HG03457 (cell line): ENCODE measurements at regions not wholly inside any gene's neighbourhood (a gene's known extent, or its start where the extent isn't known, plus 50 kb on each side); places are given as distances from the start of the nearest gene placed in this dataset.

Source experiments
- ATAC-seq: cut with Tn5 transposase; IDR thresholded peaks from one replicate; pipeline ENCODE4 v1.9.1; 2021; ENCODE audit warnings: moderate number of reproducible peaks; ENCODE audit not compliant: unreplicated experiment

DNA sequence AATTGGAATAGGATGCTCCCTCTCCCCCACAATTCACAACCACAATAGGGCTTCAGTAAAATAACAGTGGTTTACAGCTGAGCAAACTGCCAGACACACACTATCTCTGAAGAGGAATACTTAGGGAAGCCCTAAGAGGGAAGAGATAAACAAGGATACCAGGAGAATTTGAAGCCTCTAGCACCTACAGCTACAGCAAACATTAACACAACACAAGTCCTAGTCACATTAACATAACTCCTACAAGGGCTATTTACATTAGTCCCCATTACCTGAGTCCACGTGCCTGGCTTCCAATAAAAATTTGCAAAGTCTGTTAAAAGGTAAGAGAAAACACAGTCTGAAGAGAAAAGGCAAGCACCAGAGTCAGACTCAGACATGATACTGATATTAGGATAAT lies 346.9 kb upstream of the CDIN1 start:
- no peak for ATAC-seq

DNA sequence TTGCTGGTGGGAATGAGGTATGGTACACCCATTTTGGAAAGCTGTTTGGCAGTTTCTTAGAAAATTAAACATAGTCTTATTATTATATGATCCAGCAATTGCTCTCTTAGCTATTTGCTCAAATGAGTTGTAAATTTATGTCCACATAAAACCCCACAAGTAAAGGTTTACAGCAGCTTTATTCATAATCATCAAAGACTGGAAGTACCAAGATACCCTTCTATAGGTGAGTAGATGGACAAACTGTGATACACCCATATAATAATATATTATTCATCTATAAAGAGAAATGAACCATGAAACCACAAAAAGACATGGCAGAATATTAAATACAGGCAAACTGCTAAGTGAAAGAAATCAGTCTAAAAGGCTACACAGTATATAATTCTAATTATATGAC lies 344.7 kb upstream of the CDIN1 start:
- ATAC-seq: no peak

DNA sequence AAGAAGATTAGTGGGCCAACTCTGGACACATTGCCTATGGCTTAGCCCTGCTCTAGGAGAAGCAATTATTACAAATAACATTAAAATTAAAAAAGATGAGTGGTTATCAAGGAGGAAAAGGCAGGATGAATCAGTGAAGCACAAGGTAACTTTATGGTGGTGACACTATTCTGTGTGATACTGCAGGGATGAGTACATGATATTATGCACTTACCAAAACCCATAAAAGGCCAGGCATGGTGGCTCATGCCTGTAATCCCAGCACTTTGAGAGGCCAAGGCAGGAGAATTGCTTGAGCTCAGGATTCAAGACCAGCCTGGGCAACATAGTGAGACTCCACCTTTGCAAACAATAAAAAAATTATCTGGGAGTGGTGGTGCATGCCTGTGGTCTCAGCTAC lies 344.3 kb upstream of the CDIN1 start:
- ATAC-seq: no peak

DNA sequence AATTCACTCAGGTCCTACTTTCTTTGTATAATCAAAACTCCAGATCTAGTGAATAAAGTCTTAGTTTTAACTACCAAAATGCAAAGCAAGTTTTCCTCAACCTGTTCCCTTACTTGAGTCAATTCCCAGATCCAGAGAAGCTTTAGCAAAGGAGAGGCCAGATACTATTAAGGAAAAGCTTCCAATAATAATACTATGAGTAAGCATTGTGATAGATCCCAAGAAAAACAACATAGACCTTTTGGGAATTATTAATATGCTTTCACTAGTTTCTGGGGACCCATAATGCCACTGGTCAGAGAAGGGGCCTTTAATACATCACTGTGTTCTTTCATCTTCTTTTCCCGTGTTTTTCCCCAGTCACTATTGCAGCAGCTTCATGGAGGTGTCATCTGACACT lies 339.9 kb upstream of the CDIN1 start:
- ATAC-seq: no peak

DNA sequence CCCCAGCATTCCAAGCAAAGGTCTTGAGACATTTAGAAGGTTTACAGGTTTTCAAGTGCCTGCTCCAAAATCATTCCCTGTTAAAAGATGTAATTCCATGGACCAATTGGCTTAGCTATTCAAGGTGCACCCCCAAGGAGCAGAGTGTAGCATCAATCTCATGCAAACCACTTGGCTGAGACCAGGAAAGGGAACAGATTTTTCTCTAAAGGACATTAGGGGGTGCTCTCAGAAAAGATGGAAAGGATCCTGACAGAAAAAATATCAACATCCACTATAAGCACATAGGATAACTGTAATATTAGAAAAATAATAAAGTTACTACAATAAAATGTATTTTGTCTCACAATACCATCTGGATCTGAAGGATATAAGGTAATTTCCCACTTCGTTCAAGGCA lies 328.0 kb upstream of the CDIN1 start:
- ATAC-seq: no peak

DNA sequence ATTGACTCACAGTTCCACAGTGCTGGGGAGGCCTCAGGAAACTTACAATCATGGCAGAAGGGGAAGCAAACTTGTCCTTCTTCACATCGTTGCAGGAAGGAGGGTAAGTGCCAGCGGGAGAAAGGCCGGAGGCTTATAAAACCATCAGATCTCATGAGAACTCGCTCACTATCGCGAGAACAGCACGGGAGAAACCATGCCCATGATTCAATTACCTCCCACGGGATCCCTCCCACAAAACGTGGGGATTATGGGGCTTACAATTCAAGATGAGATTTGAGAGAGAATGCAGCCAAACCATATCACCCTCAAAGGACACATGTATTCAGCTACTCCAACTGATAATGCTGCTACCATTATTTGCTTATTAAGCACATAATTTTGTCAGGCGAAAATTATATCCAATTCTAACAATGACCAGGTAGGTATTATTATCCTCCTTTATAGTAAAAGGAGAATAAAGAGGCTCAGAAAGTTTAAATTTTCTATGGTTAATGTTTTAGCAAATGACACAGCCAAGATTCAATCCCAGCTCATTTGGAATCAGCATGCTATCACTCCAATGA lies 327.2 kb upstream of the CDIN1 start:
- no peak for ATAC-seq

DNA sequence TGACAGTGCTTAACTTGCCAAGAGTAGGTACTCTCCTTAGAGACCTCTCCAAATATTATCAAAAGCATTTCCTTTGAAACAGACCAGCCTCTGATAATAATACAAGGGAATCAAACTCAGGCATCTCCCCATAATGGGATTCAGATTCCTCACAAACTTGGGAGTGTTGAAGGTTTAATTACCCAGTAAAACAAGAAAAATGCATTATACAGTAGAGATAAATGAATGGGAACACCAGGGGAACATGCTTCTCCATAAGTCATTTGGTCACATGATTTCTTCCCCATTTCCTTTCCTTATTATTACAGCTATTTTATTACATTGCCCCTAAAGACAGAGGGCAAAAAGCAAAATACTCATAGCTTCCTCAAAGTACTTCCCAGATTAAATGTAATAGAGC lies 325.0 kb upstream of the CDIN1 start:
- ATAC-seq: no peak

DNA sequence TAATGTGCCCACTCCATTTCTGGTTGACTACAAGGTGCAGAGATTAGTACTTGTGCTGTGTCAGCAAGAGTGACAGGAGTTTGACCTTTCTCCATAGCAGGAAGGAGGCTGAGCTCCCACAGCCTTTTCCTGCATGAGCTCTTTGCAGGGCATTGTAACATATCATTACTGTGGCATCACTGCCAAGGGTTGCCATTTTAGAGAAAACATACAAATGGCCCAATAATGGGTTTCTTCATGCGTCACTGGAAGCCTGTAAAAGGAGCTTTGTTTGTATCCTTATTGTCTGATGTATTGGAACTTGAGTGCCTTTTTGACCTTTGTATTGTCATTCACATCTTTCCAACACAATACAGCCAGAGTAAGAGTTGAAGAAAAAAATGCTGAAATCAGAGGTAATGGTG lies 323.0 kb upstream of the CDIN1 start:
- ATAC-seq: no peak

DNA sequence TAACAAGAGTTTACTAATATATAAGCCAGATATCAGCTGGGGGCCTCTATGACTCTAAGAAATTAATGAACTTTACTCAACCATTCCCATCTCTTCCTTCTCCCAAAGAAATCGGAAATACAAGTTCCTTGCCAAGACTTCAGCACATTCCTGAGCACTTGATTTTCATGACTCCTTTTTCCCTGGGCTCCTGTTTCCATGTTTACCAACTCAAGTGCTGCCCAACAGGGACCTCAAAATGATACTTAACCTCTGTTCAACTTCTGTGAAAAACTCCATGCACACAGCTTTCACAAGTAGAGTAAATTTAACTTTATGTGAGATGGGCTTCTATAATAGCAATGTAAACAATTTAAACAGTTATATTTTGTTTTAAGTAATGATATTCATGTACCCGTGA lies 315.8 kb upstream of the CDIN1 start:
- no peak for ATAC-seq

DNA sequence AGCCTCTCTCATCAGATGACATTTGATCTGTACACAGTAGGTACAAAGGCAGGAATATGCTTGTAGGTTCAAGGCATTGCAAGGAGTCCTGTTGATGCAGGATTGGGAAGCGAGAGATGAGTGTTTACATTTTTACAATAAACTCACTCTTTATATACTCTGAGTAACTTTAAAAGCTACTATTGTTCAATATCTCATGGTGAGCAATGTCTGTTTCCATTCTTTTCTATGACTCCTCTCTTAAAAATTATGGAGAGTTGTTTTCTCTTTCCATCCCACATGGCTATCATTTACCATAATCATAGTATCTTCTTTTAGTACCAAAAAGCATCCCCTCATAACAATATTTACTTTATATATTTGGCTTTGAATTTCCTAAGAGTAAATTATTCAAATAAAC lies 314.0 kb upstream of the CDIN1 start:
- ATAC-seq: no peak

DNA sequence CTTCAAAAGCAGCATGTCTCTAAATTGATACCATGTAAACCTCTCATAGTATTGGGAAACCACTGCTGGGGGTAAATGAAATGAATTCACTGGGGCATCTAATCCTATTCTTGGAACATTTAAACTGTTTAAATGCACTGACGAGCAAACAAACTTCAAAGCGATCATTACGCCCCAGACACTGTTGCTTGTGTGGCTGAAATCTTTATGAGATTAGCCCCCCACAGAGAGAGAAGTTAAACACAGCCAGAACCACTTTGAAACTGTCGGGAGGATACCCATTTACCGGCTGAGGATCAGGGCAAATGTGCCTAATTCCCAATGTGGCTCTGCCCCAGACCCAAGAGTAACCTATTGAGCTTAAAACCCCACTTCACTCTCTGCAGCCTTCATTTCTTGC lies 308.4 kb upstream of the CDIN1 start:
- no peak for ATAC-seq

DNA sequence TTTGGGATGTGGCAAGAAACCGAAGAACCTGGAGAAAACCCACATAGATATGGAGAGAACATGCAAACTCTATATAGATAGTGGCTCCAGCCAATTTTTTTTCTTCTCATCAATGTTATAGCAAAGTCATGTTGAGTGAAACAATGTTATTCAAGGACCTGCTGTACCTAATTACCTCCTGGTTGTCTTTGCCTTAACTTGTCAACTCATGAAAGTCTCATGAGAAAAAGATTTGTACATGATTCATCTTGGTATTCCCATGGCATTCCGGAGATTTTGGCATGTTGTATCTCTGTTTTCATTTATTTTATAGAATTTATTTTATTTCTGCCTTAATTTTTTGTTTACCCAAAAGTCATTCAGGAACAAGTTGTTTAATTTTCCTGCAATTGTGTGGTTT lies 303.8 kb upstream of the CDIN1 start:
- no peak for ATAC-seq

DNA sequence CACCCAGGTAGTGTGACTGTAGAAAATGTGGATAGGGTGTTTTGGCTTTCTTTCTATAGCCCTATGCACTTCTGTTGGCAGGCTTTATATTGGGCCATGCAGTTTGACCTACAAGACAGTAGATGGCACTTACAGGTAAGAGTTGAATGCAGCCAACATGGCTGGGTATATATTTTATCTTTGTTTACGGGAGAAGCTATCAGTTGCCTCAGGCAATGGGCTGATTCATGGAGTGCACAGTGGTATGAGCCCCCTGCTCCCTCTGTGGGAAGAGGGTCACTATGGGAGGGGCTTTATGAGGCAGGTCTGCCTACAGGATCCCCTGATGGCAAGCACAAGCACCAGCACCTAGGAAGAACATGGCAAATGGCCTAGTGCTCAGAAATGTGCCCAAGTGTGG lies 301.2 kb upstream of the CDIN1 start:
- ATAC-seq: no peak

DNA sequence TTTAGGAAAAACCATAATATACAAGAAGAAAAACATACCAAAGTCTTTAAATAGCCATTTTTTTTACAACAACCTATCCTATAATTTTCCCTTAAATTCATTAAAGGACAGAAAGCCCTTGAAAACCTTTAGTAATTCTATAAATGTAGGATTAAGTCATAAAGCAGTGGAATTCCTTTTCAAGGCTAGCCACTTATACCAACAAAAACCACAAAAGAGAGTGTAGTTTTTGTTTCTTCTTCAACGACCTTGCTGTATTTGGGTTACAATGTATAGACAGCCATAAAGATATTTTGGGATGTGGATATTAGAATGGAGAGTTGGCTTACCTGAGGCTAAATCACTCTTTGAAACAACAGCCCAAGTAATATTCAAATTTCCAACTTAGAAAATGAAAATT lies 296.6 kb upstream of the CDIN1 start:
- ATAC-seq: no peak

DNA sequence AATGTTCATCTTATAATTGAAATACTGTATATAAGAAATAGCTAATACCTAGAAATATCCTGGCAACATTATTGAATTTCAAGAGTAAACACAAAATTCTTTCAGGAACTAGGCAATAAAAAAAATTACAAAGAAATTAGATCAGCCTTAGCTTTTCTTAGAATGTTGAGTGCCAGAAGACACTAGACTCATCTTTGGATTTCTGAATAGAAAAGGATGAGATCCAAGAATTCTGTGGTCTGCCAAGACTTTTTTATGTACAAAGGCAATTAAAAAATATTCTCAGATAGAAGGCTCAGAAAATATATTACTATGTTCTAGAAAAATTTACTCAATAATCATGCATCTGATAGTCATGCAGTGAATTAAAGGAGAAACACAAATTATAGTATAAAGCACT lies 294.5 kb upstream of the CDIN1 start:
- no peak for ATAC-seq

DNA sequence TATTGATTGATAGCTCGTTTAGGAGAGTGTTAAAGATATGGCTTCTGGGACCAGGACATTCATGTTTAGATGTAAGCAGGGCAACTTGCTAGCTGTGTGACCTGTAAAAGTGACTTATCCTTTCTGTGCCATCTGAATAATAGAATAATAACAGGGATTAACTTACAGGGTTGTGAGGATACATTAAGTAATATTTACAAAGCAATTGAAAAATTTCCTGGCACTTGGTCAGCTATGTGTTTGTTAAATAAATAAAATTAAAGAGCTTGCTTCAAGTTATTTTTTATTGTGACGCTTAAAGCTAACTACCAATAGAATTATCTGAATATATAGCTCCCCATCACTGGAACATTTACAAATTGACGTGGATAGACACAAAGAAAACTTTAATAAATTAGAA lies 287.9 kb upstream of the CDIN1 start:
- ATAC-seq: no peak

DNA sequence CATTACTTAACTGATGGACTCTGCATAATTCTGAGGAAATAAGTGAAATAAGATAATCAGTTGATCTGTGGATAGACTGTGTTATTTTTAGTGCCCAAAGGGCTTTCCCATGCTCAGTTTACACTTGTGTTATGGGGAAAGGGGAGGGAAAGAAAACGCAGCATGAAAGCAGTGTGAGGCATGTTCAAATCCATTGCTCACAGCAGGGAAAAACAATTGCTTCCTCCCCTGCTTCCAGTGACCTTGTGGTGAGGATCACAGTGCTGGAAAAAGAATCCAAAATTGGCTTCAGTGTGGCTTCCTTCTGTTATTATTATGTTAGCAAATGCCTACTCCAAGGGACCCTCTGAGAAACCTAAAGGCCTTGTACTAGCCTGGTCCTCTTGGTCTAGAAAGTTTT lies 285.1 kb upstream of the CDIN1 start:
- ATAC-seq: no peak

DNA sequence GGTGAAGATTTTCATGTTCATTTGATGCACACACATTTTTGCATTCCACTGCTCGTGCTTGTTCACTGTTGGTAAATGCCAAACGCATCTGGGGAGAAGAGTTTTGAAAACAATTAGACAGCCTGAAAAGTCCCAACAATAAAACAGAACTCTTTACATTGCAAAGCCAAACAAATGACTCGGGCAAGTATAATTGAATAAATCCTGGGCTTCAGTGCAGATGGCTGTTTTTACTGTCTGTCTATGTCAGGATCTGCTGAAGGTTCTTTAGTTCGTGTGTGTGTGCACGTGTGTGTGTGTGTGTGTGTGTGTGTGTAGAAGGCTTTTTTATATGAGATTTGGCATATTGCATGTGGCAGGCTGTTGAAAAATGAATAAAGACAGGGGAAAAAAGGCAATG lies 277.5 kb upstream of the CDIN1 start:
- no peak for ATAC-seq

DNA sequence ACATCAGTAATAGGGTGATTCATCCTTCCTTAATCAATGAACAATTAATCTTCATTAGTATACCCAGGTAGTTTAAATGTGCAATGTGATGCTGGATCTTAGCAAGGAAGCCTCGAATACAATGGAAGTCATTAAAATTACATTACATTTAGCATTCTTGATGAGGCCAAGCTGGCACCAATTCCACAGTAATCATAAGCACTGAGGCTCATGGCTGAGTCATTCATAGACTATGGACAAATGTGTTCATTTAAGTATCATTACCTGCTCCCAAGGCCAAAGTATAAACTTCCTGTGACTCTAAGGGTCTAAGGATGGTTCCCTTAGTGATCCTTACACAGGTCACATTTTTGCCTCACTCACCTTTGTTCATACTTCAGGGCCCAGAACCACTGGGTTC lies 266.4 kb upstream of the CDIN1 start:
- no peak for ATAC-seq

DNA sequence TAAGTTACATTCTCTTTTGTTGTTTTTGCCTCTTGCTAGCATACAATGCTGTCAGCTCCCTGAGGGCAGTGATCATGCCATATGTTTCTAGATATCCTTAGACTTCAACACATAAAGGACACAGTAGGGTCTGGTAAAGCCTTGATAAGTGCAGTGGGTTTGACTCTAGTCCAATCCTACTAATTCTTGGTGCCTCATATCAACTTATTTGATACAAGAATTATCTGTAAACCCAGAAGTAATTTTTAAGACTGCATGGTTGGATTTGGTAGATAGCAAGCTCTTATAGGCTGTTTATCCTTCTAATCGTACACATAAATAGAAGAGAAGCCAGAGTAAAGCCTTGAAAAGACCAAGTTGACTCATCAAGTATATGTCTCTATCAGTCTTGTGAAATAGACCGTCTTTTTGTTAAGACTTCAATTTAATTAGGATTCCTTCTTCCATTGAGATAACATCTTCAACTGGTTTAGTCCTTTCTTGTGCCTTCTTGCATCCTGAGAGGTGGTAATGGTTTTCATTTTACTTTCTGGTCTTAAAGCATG lies 265.6 kb upstream of the CDIN1 start:
- ATAC-seq: no peak

DNA sequence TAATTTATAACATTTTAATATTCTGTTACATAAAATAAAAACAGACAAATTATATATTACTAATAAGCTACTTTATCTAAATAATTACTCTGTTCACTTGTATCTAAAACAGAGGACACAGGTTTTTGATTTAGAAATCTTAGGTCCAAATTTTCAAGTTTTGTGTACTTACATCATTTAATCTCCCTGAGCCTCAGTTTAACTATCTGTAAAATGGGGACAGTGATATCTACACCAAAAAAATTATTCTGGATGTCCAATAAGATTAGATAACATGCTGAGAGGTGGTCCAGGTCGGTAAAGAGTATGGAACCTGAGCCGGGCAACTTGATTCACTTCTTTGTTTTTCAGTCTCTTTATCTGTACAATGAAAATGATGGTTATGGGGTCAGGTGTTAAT lies 263.8 kb upstream of the CDIN1 start:
- no peak for ATAC-seq

DNA sequence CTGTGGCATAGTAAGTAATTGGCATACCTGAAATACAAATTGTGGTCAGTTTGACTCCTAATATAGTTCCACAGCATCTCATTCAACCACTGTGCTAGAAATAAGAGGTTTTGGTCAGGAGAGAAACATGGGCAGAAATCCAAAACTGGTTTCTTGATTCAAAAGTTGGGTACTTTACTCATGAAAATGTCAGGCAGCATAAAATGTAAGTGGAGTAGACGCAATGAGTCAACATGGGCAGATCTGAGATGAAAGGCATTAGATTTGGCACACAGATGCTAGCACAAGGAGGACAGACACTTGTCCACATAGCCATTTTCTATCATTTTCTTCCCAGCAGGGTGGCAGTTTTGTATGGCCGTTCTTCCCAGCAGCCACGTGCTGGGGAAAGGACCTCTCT lies 255.8 kb upstream of the CDIN1 start:
- ATAC-seq: no peak

DNA sequence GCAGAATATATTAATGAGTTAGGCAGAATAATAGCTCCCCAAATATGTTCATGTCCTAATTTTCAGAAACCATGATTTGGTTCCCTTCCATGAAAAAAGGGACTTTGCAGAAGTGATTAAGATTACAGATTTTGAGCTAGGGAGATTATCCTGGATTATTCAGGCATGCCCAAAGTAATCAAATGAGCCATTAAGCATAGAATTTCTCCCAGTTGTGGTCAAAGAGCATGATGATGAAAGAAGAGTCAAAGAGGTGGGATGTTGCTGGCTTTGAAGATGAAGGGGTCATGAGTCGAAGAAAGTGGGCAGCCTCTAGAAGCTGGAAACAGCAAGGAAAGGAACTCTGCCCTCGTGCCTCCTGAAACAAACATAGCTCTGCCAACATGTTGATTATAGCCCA lies 254.2 kb upstream of the CDIN1 start:
- no peak for ATAC-seq

DNA sequence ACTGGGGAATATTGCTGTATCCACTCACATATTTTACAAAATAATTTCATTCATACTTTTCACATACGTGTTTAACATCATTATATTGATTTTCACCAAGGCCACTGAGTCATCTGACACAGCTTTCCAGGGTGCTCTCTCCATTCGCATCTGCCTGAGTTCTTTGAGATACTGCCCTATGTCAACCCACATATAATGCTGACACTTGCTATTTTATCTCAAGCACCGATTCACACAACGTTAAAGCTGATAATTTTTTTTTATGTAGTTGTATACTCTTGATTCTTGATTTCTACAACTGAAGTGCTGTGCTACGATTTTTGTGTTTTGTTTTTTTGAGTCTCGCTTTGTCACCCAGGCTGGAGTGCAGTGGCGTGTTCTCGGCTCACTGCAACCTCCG lies 249.8 kb upstream of the CDIN1 start:
- no peak for ATAC-seq
